CD4-positive, alpha-beta memory T cell (primary cell): ENCODE measurements at regions not wholly inside any gene's neighbourhood (a gene's known extent, or its start where the extent isn't known, plus 50 kb on each side); places are given as distances from the start of the nearest gene placed in this dataset.

Experiments used
- CTCF ChIA-PET: fragments of 350-600 bp; sonication (Branson Sonifier 250); formaldehyde crosslinking; loops from one replicate; lab custom pipeline; 2021; ENCODE audit warnings: inconsistent platforms; ENCODE audit not compliant: partially characterized antibody; lab: Charles Lee
- POLR2A ChIA-PET: fragments of 350-600 bp; sonication (Branson Sonifier 250); formaldehyde crosslinking; loops from one replicate; lab custom pipeline; 2021; ENCODE audit not compliant: partially characterized antibody; lab: Charles Lee
- DNase-seq, 5 donors: peaks; one replicate each; pipeline versions ENCODE4 v3.0.0 to v3.0.0-alpha.2; 2020 to 2022; ENCODE audit warnings: mixed read lengths in 1 of 5
- H3K27ac ChIP-seq: one replicate; pipeline ENCODE4 v1.7.0; 2013; ENCODE audit warnings: low read depth, low read length
- H3K27me3 ChIP-seq: 2 replicates; pipeline ENCODE4 v1.7.0; 2013; ENCODE audit warnings: mild to moderate bottlenecking, low read length, moderate library complexity; ENCODE audit not compliant: insufficient read depth
- H3K36me3 ChIP-seq: 2 replicates; pipeline ENCODE4 v1.7.0; 2013; ENCODE audit warnings: mild to moderate bottlenecking, low read length, moderate library complexity; ENCODE audit not compliant: insufficient read depth
- H3K4me1 ChIP-seq: 2 replicates; pipeline ENCODE4 v1.7.0; 2013; ENCODE audit warnings: mild to moderate bottlenecking, low read length, moderate library complexity; ENCODE audit not compliant: insufficient read depth
- H3K4me3 ChIP-seq, 2 donors: one replicate each; pipeline ENCODE4 v1.7.0; 2013; ENCODE audit warnings: low read length in 2 of 2, mild to moderate bottlenecking in 1 of 2
- H3K9me3 ChIP-seq, 2 donors: one replicate each; pipeline ENCODE4 v1.7.0; 2013; ENCODE audit warnings: low read length in 2 of 2, control low read depth in 1 of 2; ENCODE audit not compliant: control insufficient read depth in 1 of 2
- H3K27ac Mint-ChIP-seq, 7 donors: one replicate each; pipeline ENCODE4 v1.8.0; 2020 to 2021; ENCODE audit warnings: mixed read lengths in 7 of 7, mild to moderate bottlenecking in 6 of 7, inconsistent platforms in 3 of 7, moderate library complexity in 3 of 7
- H3K27me3 Mint-ChIP-seq, 2 donors: one replicate each; pipeline ENCODE4 v1.8.0; 2020 to 2021; ENCODE audit warnings: mixed read lengths in 2 of 2
- H3K36me3 Mint-ChIP-seq, 2 donors: one replicate each; pipeline ENCODE4 v1.8.0; 2020 to 2021; ENCODE audit warnings: mixed read lengths in 2 of 2, inconsistent platforms in 1 of 2, mild to moderate bottlenecking in 1 of 2
- H3K4me1 Mint-ChIP-seq, 4 donors: one replicate each; pipeline ENCODE4 v1.8.0; 2020 to 2021; ENCODE audit warnings: mixed read lengths in 4 of 4, mild to moderate bottlenecking in 1 of 4
- H3K4me3 Mint-ChIP-seq, 8 donors: one replicate each; pipeline ENCODE4 v1.8.0; 2020 to 2021; ENCODE audit warnings: mixed read lengths in 8 of 8, mild to moderate bottlenecking in 7 of 8, moderate library complexity in 6 of 8, inconsistent platforms in 3 of 8
- H3K9me3 Mint-ChIP-seq, 8 donors: one replicate each; pipeline ENCODE4 v1.8.0; 2020 to 2021; ENCODE audit warnings: mixed read lengths in 8 of 8, mild to moderate bottlenecking in 5 of 8, inconsistent platforms in 3 of 8, moderate library complexity in 1 of 8
- intact Hi-C: fragments of 100-400 bp; cut with micrococcal nuclease; formaldehyde crosslinking; loops from one replicate; pipeline ENCODE4 v1.15.1; 2023

DNA sequence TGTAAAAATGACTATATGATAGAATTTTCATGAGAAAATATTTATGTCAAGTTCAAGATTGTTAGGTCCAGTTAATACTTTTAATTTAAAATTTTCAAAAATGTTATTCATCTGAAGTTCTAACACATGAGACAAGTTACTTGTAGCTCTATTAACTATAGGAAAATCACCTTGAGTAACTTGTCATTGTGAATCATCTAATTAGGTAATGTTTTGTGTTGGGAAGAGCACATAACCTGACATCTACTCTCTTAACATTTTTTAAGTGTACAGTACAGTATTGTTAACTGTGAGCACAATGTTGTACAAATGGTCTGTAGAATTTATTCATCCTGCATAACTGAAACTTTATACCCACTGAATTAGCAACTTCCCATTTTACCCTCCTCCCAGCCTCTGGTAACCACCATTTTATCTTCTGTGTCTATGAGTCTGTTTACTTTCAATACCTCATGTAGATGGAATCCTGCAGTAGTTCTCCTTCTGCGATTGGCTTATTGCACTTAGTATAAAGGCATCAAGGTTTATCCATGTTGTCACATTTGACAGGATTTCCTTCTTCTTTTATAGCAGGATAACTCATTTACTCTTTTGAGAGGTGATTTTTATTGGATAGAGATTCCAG lies 54.6 kb downstream of the ARL4A start:
- no peak overlapping the region for H3K27ac ChIP-seq
- H3K36me3 Mint-ChIP-seq, result no peaks in the 10 kb centered on the region
- no peaks in the 10 kb centered on the region for H3K9me3 ChIP-seq
- no peak overlapping the region for H3K27ac Mint-ChIP-seq
- intact Hi-C loops, result no loop called here
- no peaks in the 10 kb centered on the region for H3K4me1 ChIP-seq
- H3K27me3 ChIP-seq, result no peaks in the 10 kb centered on the region
- ChIA-PET CTCF (no interaction called here), POLR2A (no interaction called here)
- peaks cover 0 to 2% of the 10 kb centered on the region in 2 donors for H3K27me3 Mint-ChIP-seq
- H3K4me1 Mint-ChIP-seq, result peaks cover 0 to 2% (median 0%) of the 10 kb centered on the region in 4 donors
- H3K36me3 ChIP-seq, result no peaks in the 10 kb centered on the region
- no peak overlapping the region for H3K4me3 ChIP-seq
- no peak for DNase-seq
- H3K9me3 Mint-ChIP-seq, result peaks cover 0 to 4% (median 0%) of the 10 kb centered on the region in 8 donors
- H3K4me3 Mint-ChIP-seq, result no peak overlapping the region

DNA sequence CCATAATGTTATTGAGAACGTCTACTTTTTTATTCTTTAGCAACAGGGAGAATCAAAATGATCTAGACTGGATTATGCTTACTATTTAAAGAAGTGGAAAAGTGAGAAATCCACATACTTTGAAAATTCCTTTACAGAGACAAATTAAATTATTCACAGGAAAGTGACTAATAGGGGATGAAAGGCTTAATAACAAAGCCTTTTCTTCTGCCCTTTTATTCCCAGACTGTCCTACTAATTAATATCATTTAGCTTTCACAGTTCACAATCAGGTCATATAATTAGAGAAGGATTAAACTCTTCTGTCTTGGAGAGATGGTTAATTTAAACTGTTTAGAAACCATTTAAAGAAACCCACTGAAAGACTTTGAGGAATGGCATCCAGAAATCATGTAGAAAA lies 58.8 kb downstream of the ARL4A start:
- H3K27ac Mint-ChIP-seq, result no peak overlapping the region
- no peaks in the 10 kb centered on the region for H3K4me1 Mint-ChIP-seq
- no peaks in the 10 kb centered on the region for H3K36me3 Mint-ChIP-seq
- DNase-seq, result no peak
- intact Hi-C loops, result no loop called here
- H3K9me3 Mint-ChIP-seq, result peaks cover 0 to 3% (median 0%) of the 10 kb centered on the region in 8 donors
- H3K27ac ChIP-seq, result no peak overlapping the region
- no peak overlapping the region for H3K4me3 ChIP-seq
- no peaks in the 10 kb centered on the region for H3K36me3 ChIP-seq
- CTCF ChIA-PET, result interaction anchor here (1.3 kb wide), 1 partner anchor 16 kb away, joined by 3 read pairs; no protein-coding TSS in a partner anchor
- peaks cover 0 to 2% of the 10 kb centered on the region in 2 donors for H3K27me3 Mint-ChIP-seq
- H3K4me1 ChIP-seq, result no peaks in the 10 kb centered on the region
- H3K27me3 ChIP-seq, result no peaks in the 10 kb centered on the region
- H3K4me3 Mint-ChIP-seq, result no peak overlapping the region
- no peaks in the 10 kb centered on the region for H3K9me3 ChIP-seq
- POLR2A ChIA-PET, result interaction anchor here (0.9 kb wide), 1 partner anchor 60 kb away, joined by 3 read pairs; no protein-coding TSS in a partner anchor

DNA sequence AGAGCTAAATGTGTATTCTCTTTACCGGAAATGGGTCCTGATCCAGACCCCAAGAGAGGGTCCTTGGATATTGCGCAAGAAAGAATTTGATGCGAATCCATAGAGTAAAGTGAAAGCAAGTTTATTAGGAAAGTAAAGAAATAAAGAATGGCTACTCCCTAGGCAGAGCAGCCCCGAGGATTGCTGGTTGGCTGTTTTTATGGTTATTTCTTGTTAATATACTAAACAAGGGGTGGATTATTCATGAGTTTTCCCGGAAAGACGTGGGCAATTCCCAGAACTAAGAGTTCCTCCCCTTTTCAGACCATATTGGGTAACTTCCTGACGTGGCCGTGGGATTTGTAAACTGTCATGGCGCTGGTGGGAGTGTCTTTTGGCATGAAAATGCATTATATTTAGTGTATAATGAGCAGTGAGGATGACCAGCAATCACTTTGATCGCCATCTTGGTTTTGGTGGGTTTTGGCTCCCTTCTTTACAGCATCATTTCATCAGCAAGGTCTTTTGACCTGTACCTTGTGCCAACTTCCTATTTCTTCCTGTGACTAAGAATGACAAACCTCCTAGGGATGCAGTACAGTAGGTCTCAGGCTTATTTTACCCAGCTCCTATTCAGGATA lies 60.4 kb downstream of the ARL4A start:
- no peak for DNase-seq
- Histone ChIP-seq H3K9me3 (no peaks in the 10 kb centered on the region), H3K36me3 (no peaks in the 10 kb centered on the region), H3K27me3 (no peaks in the 10 kb centered on the region), H3K4me3 (no peak overlapping the region), H3K4me1 (no peaks in the 10 kb centered on the region), H3K27ac (no peak overlapping the region)
- Mint-ChIP-seq H3K9me3 (peaks cover 0 to 3% (median 0%) of the 10 kb centered on the region in 8 donors), H3K27me3 (peaks cover 0 to 2% of the 10 kb centered on the region in 2 donors), H3K4me3 (no peak overlapping the region), H3K36me3 (no peaks in the 10 kb centered on the region), H3K27ac (no peak overlapping the region), H3K4me1 (no peaks in the 10 kb centered on the region)
- ChIA-PET CTCF (no interaction called here), POLR2A (no interaction called here)
- intact Hi-C loops, result no loop called here

GRCh38 chr7:12749069-12749468 lies 61.6 kb downstream of the ARL4A start:
- H3K4me3 Mint-ChIP-seq, result no peak overlapping the region
- H3K27ac Mint-ChIP-seq, result no peak overlapping the region
- no peak overlapping the region for H3K27ac ChIP-seq
- peaks cover 0 to 2% of the 10 kb centered on the region in 2 donors for H3K27me3 Mint-ChIP-seq
- ChIA-PET POLR2A (no interaction called here), CTCF (no interaction called here)
- H3K4me1 Mint-ChIP-seq, result peaks cover 0 to under 1% (median 0%) of the 10 kb centered on the region in 4 donors
- H3K9me3 ChIP-seq, result no peaks in the 10 kb centered on the region
- no peaks in the 10 kb centered on the region for H3K4me1 ChIP-seq
- DNase-seq, result no peak
- intact Hi-C loops, result no loop called here
- H3K27me3 ChIP-seq, result no peaks in the 10 kb centered on the region
- no peaks in the 10 kb centered on the region for H3K36me3 ChIP-seq
- peaks cover 0 to 3% (median 0%) of the 10 kb centered on the region in 8 donors for H3K9me3 Mint-ChIP-seq
- no peaks in the 10 kb centered on the region for H3K36me3 Mint-ChIP-seq
- no peak overlapping the region for H3K4me3 ChIP-seq

GRCh38 chr7:12749746-12750145 lies 62.3 kb downstream of the ARL4A start:
- Mint-ChIP-seq H3K9me3 (peaks cover 0 to 3% (median 0%) of the 10 kb centered on the region in 8 donors), H3K4me1 (peaks cover 0 to 2% (median 0%) of the 10 kb centered on the region in 4 donors), H3K36me3 (no peaks in the 10 kb centered on the region), H3K4me3 (no peak overlapping the region), H3K27ac (no peak overlapping the region), H3K27me3 (peaks cover 0 to under 1% of the 10 kb centered on the region in 2 donors)
- Histone ChIP-seq H3K4me3 (no peak overlapping the region), H3K36me3 (no peaks in the 10 kb centered on the region), H3K27me3 (no peaks in the 10 kb centered on the region), H3K27ac (no peak overlapping the region), H3K4me1 (no peaks in the 10 kb centered on the region), H3K9me3 (no peaks in the 10 kb centered on the region)
- no peak for DNase-seq
- ChIA-PET CTCF (no interaction called here), POLR2A (no interaction called here)
- intact Hi-C loops, result no loop called here

- Histone ChIP-seq H3K27me3 (no peaks in the 10 kb centered on the region), H3K27ac (no peak overlapping the region), H3K4me3 (no peak overlapping the region), H3K36me3 (no peaks in the 10 kb centered on the region), H3K4me1 (no peaks in the 10 kb centered on the region), H3K9me3 (no peaks in the 10 kb centered on the region)
- Mint-ChIP-seq H3K27ac (no peak overlapping the region), H3K4me1 (peaks cover 0 to 2% (median 0%) of the 10 kb centered on the region in 4 donors), H3K4me3 (no peak overlapping the region), H3K27me3 (no peaks in the 10 kb centered on the region), H3K36me3 (no peaks in the 10 kb centered on the region), H3K9me3 (peaks cover 0 to 3% (median 0%) of the 10 kb centered on the region in 8 donors)
- ChIA-PET CTCF (no interaction called here), POLR2A (interaction anchor here (0.6 kb wide), 1 partner anchor 20 kb away, joined by 3 read pairs; no protein-coding TSS in a partner anchor)
- intact Hi-C loops, result no loop called here
- DNase-seq, result no peak
These were observed 64.3 kb downstream of the ARL4A start for GRCh38 chr7:12751764-12752163.

DNA sequence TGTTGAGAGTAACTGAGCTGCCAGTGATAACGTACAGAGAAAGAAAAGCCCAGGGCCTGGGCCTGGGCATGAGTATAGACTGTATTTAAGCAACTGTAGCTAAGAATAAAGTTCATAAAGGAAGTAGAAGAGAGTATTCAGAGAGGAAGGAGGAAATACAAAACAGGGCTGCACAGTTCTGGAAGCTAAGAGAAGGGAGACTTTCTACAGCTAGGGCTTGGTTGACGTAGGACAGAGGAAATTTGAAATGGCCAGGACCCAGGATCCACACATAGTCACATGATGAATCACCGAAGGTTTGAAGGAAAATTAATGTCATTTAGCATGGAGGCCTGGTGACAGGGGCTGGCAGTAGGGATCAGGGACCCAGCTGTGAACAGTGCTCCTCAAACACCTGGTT lies 66.7 kb downstream of the ARL4A start:
- H3K27me3 Mint-ChIP-seq, result no peaks in the 10 kb centered on the region
- Histone ChIP-seq H3K4me1 (no peaks in the 10 kb centered on the region), H3K27me3 (no peaks in the 10 kb centered on the region), H3K4me3 (no peak overlapping the region), H3K36me3 (no peaks in the 10 kb centered on the region), H3K27ac (no peak overlapping the region), H3K9me3 (no peaks in the 10 kb centered on the region)
- DNase-seq, result no peak
- intact Hi-C loops, result no loop called here
- no peaks in the 10 kb centered on the region for H3K36me3 Mint-ChIP-seq
- no peak overlapping the region for H3K4me3 Mint-ChIP-seq
- ChIA-PET POLR2A (no interaction called here), CTCF (no interaction called here)
- H3K9me3 Mint-ChIP-seq, result peaks cover 0 to 3% (median 0%) of the 10 kb centered on the region in 8 donors
- H3K27ac Mint-ChIP-seq, result no peak overlapping the region
- peaks cover 0 to 2% (median 0%) of the 10 kb centered on the region in 4 donors for H3K4me1 Mint-ChIP-seq
